NOMO-1 treated with DMSO at 0.1 percent for 48 hours (cell line): ENCODE measurements at regions not wholly inside any gene's neighbourhood (a gene's known extent, or its start where the extent isn't known, plus 50 kb on each side); places are given as distances from the start of the nearest gene placed in this dataset.

Source experiments
- DNase-seq: peaks from one replicate; lab custom pipeline; 2025; ENCODE audit not compliant: unreplicated experiment; lab: John Stamatoyannopoulos, UW

GRCh38 chr9:11872471-11872870, 820.7 kb upstream of the TYRP1 start:
- DNase-seq: no peak

DNA sequence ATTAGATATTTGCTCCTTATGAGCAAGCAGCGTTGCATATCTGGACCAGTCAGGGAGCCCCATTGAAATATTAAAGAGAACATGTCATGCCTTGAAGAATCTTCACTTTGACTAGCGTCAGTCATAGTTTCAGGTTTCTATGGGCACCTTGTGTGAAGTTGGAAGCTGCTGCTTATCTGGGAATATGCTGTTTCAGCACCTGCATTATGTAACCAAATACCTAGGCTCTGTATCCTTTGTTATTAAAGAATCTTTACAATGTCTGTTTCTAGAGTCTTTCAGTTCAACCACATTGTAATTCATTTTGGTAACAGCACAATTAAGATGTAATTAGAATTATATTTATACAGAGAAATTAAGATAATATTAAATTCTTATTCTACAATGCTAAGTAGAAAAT, 818.8 kb upstream of the TYRP1 start:
- no peak for DNase-seq

GRCh38 chr9:11892401-11892800, 800.8 kb upstream of the TYRP1 start:
- no peak for DNase-seq

- no peak for DNase-seq
Observed at GRCh38 chr9:11893331-11893730, 799.9 kb upstream of the TYRP1 start.

GRCh38 chr9:11894136-11894535, 799.0 kb upstream of the TYRP1 start:
- DNase-seq: no peak

- no peak for DNase-seq
Observed at GRCh38 chr9:11902610-11903009, 790.6 kb upstream of the TYRP1 start.

- no peak for DNase-seq
Observed at GRCh38 chr9:11915699-11916098, 777.5 kb upstream of the TYRP1 start.

- no peak for DNase-seq
Observed at GRCh38 chr9:11928871-11929321, 764.3 kb upstream of the TYRP1 start.

GRCh38 chr9:11931109-11931508, 762.1 kb upstream of the TYRP1 start:
- DNase-seq: no peak

DNA sequence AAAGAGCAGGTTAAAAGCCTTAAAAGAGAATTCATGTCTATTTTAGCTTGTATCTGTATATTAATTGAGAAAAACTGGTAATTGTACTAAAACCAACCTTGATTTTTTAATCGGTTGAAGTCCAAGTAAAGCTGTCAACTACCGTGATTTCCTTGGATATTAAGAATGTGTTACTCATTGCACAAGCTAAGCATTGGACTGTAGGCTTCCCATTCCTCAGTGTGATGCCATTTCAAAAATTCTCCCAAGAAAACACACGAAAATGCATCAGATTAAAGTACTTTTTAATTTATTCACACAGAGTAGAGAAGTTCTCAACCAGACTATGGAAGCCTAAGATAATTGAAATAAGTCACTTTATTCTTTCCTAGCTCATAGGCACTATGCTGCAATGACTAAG, 761.4 kb upstream of the TYRP1 start:
- DNase-seq: no peak

- DNase-seq: no peak
Observed at GRCh38 chr9:11933926-11934325, 759.3 kb upstream of the TYRP1 start.

- no peak for DNase-seq
Observed at GRCh38 chr9:11946531-11946930, 746.7 kb upstream of the TYRP1 start.

GRCh38 chr9:11962327-11962726, 730.9 kb upstream of the TYRP1 start:
- DNase-seq: no peak

DNA sequence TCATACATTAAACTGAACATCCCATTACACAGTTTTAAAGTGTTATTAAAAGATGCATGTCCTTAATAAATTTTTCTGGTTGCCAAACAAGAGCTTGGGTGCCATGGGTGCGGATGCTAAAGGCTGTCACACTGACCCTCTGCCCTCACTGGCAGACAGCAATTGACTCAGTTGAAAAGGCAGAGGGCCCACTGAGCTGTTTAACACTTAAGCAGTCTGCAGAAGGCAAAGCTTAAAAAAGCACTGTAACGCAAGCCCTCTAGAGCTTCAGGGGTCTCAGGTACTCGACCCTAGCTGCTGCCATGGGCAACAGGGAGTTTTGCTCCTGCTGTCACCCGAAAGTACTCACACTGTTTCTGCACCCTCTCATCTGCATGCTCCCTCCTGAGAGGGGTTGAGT, 726.4 kb upstream of the TYRP1 start:
- DNase-seq: no peak

GRCh38 chr9:11968631-11969030, 724.6 kb upstream of the TYRP1 start:
- no peak for DNase-seq

DNA sequence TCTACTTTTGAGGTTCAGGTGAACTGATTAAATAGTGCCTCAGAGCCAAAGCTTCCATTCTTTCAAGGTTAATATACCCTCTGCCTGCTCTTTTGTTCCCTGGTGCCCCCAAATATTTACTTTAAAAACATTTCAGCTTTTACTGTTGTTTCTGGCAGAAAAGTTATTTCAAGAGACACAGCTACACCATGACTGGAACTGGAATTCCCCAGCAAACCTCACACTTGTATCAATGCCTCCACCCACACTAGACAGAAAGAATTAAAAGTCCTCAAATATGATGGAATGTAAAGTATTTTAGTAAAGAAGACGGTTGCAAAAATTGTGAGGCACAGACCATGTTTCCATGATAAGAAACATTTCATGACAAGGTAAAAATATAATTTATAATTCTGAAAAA, 720.2 kb upstream of the TYRP1 start:
- no peak for DNase-seq

GRCh38 chr9:11973511-11973910, 719.7 kb upstream of the TYRP1 start:
- no peak for DNase-seq

- no peak for DNase-seq
Observed at GRCh38 chr9:11992866-11993265, 700.3 kb upstream of the TYRP1 start.

DNA sequence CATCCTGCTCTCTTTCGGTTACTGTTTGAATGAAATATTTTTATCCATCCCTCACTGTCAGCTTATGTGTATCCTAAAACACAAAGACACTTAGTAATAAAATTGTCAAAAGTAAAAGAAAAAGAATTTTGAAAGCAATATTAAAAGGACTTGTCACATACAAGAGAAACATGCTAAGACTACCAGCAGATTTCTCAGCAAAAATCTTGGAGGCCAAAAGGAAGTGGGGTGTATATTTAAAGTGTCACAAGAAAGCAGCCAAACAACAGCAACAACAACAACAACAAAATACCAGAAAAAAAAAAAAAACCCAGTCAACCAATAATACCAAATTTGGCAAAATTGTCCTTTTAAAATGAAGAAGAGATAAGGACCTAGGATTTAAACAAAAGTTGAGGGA, 678.7 kb upstream of the TYRP1 start:
- DNase-seq: no peak

GRCh38 chr9:12054235-12054634, 639.0 kb upstream of the TYRP1 start:
- DNase-seq: no peak

GRCh38 chr9:12056874-12057273, 636.3 kb upstream of the TYRP1 start:
- no peak for DNase-seq

- no peak for DNase-seq
Observed at GRCh38 chr9:12060067-12060466, 633.1 kb upstream of the TYRP1 start.

DNA sequence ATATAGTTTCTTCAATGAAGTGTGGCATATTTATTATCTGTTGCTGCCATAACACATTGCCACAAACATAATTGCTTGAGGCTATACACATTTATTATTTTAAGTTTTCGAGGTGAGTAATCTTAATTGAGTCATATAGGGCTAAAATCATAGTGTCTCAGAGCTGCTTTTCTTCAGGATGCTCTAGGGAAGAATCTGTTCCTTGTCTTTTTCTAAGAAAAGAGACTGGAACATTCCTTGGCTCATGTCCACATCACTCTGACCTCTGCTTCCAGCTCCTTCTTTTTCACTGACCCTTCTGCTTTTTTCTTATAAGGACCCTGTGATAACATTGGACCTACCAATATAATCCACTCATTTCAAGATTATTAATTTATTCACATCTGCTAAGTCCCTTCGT, 632.4 kb upstream of the TYRP1 start:
- no peak for DNase-seq

DNA sequence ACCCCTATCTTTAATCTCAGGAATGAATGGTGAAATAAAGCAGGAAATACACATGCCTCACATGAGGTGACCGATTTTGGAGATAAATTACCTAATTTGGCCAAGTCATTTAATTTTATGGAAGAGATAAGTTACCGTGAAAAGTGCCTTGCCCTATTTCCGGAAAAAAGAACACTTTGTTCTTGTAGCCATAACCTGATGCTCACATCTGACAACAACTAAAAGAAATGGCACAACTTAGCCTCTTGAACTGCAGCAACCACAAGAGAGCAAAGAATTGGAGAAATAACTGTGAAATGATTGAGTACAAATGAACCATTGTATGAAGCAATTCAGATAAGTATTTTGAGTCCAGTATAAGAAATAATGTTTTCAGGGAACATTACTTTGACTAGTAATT, 628.1 kb upstream of the TYRP1 start:
- no peak for DNase-seq
